Neutrophil (primary cell): ENCODE measurements at regions not wholly inside any gene's neighbourhood (a gene's known extent, or its start where the extent isn't known, plus 50 kb on each side); places are given as distances from the start of the nearest gene placed in this dataset.

Source experiments
- H3K27ac ChIP-seq: fragments of 200-600 bp; sonication (generic); 2 replicates; pipeline ENCODE4 v1.5.1; 2016; ENCODE audit warnings: mild to moderate bottlenecking, moderate library complexity
- H3K27me3 ChIP-seq: fragments of 200-600 bp; sonication (generic); 2 replicates; pipeline ENCODE4 v1.6.0; 2016; ENCODE audit warnings: mild to moderate bottlenecking
- H3K36me3 ChIP-seq: fragments of 200-600 bp; sonication (generic); 2 replicates; pipeline ENCODE4 v1.5.1; 2017
- H3K4me1 ChIP-seq, 2 experiments: fragments of 200-600 bp in 1 of 2; sonication (generic) in 1 of 2; 1 replicate in 1 of 2; 2 replicates in 1 of 2; pipeline versions ENCODE4 v1.5.1 to v1.6.1; 2013 to 2016; ENCODE audit warnings: low read depth in 1 of 2, low read length in 1 of 2, mild to moderate bottlenecking in 1 of 2, moderate library complexity in 1 of 2; ENCODE audit not compliant: control insufficient read depth in 1 of 2, insufficient read depth in 1 of 2
- H3K4me3 ChIP-seq, 2 experiments: fragments of 200-600 bp in 1 of 2; sonication (generic) in 1 of 2; 1 replicate in 1 of 2; 2 replicates in 1 of 2; pipeline ENCODE4 v1.5.1; 2013 to 2016; ENCODE audit warnings: low read depth in 1 of 2, low read length in 1 of 2, mild to moderate bottlenecking in 1 of 2, moderate library complexity in 1 of 2
- H3K9me3 ChIP-seq: fragments of 200-600 bp; sonication (generic); 2 replicates; pipeline ENCODE4 v1.5.1; 2016
- CTCF ChIP-seq: fragments of 200-600 bp; sonication (generic); IDR thresholded peaks from 2 replicates; pipeline ENCODE4 v1.5.1; 2016; ENCODE audit warnings: antibody characterized with exemption

DNA sequence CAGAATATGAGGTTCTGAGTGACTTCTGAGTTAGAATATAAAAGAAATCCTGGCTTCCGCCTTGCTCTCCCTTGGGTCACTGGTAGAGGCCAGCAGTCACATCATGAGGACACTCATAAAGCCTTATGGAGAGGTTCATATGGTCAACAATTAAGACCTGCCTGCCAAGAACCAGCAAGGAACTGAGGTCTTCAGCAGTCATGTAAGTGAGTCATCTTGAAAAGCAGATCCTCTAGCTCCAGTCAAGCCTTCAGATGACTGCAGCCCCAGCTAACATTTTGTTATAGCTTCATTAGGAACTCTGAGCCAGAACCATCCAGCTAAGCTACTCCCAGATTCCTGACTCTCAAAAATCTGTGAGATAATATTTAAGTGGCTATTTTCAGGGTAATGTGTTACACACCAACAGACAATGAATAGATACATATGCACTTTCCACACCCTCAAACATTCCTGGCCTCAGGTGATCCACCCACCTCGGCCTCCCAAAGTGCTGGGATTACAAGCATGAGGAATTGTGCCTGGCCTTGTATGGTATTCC lies 447.2 kb downstream of the SHQ1 start:
- Histone ChIP-seq H3K27ac (peak overlapping the region; percentile 24), H3K4me1 (peaks cover 16 to 18% of the 10 kb centered on the region in 2 experiments), H3K4me3 (no peak overlapping the region), H3K27me3 (no peaks in the 10 kb centered on the region), H3K36me3 (no peaks in the 10 kb centered on the region), H3K9me3 (no peaks in the 10 kb centered on the region)
- TF ChIP-seq CTCF, result no peak

- H3K27me3 ChIP-seq, result no peaks in the 10 kb centered on the region
- peaks cover 16 to 18% of the 10 kb centered on the region in 2 experiments for H3K4me1 ChIP-seq
- no peak overlapping the region for H3K4me3 ChIP-seq
- no peaks in the 10 kb centered on the region for H3K36me3 ChIP-seq
- no peak for TF ChIP-seq CTCF
- H3K9me3 ChIP-seq, result no peaks in the 10 kb centered on the region
- H3K27ac ChIP-seq, result no peak overlapping the region
These were observed 449.5 kb downstream of the SHQ1 start for GRCh38 chr3:72398781-72399180.

DNA sequence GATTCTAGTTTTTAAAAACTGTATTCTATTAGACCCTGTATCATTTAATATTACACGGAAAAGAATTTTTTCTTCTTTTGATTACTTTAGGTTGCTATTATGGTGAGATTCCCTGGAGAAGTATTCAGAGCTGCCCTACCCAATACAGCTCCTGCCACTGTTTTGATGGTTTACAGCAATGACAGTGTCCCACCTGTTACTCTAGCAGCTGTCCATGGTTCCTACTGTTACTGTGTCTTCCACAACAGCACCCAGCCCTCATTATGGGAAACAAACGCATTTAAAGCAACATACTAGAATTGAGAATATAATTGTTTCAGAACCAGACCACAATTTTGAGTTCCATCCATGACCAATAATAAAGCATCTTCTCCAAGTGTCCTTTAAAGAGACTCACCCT lies 450.7 kb downstream of the SHQ1 start:
- Histone ChIP-seq H3K36me3 (no peaks in the 10 kb centered on the region), H3K4me3 (no peak overlapping the region), H3K27ac (no peak overlapping the region), H3K4me1 (peaks cover 18% of the 10 kb centered on the region in 2 experiments), H3K27me3 (no peaks in the 10 kb centered on the region), H3K9me3 (no peaks in the 10 kb centered on the region)
- TF ChIP-seq CTCF, result no peak

DNA sequence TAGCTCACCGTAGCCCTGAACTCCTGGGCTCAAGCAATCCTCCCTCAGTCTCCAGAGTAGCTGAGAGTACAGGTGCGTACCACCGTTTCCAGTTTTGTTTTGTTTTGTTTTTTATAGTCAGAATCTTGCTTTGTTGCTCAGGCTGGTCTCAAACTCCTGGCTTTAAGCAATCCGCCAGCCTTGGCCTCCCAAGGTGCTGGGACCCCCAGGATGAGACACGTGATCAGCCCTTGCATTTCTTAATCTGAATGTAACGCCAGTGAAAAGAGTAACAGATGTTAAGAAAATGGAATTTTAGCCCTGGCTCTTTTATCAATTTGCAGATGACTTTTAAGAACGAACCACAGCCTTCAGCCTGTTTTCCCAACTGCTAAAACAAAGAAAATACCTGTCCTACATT lies 451.3 kb downstream of the SHQ1 start:
- no peak overlapping the region for H3K4me3 ChIP-seq
- H3K27me3 ChIP-seq, result no peaks in the 10 kb centered on the region
- H3K9me3 ChIP-seq, result no peaks in the 10 kb centered on the region
- peaks cover 22 to 23% of the 10 kb centered on the region in 2 experiments for H3K4me1 ChIP-seq
- H3K36me3 ChIP-seq, result no peaks in the 10 kb centered on the region
- no peak overlapping the region for H3K27ac ChIP-seq
- TF ChIP-seq CTCF, result no peak

GRCh38 chr3:72395776-72396311 lies 452.4 kb downstream of the SHQ1 start:
- H3K36me3 ChIP-seq, result no peaks in the 10 kb centered on the region
- peaks cover 32 to 33% of the 10 kb centered on the region in 2 experiments for H3K4me1 ChIP-seq
- no peak overlapping the region for H3K4me3 ChIP-seq
- no peaks in the 10 kb centered on the region for H3K9me3 ChIP-seq
- no peaks in the 10 kb centered on the region for H3K27me3 ChIP-seq
- TF ChIP-seq CTCF, result no peak
- no peak overlapping the region for H3K27ac ChIP-seq
